A549 (cell line): ENCODE measurements at regions not wholly inside any gene's neighbourhood (a gene's known extent, or its start where the extent isn't known, plus 50 kb on each side); places are given as distances from the start of the nearest gene placed in this dataset.

Experiments
- ATAC-seq, 2 experiments: fragments of 200-7000 bp in 1 of 2; fragments of >200 bp in 1 of 2; cut with Nextera tagmentation in 1 of 2; cut with Tn5 transposase in 1 of 2; 3 replicates each; pipeline versions ENCODE4 v1.8.0 to v1.9.1; 2018 to 2020; ENCODE audit warnings: mild to moderate bottlenecking in 1 of 2, moderate library complexity in 1 of 2
- CTCF ChIA-PET: fragments of 300-600 bp; sonication (Branson Sonifier 250); formaldehyde crosslinking; extraction: SDS; loops from one replicate; lab custom pipeline; 2021; ENCODE audit warnings: antibody characterized with exemption, inconsistent platforms; lab: Yijun Ruan, JAX
- POLR2A ChIA-PET: fragments of 350-600 bp; formaldehyde crosslinking; extraction: SDS; loops from one replicate; lab custom pipeline; 2021; ENCODE audit warnings: antibody characterized with exemption, inconsistent platforms; lab: Yijun Ruan, JAX
- DNase-seq, 2 experiments: peaks; one replicate each; pipeline versions ENCODE4 v3.0.0 to v3.0.0-alpha.2; 2011 to 2016; ENCODE audit warnings: low read depth in 1 of 2, low spot score in 1 of 2
- FAIRE-seq: peaks from 2 replicates; lab custom pipeline; 2011; peaks lifted over from hg19 to GRCh38; lab: Jason Lieb, UNC
- H3K27ac ChIP-seq, 2 experiments: fragments of >200 bp; sonication (Bioruptor Twin); formaldehyde crosslinking; 3 replicates each; pipeline ENCODE4 v1.5.1; 2016 to 2017
- H3K4me1 ChIP-seq: fragments of >200 bp; sonication (Bioruptor Twin); formaldehyde crosslinking; 3 replicates; pipeline ENCODE4 v1.6.1; 2016
- H3K4me2 ChIP-seq: fragments of >200 bp; sonication (Bioruptor Twin); formaldehyde crosslinking; 3 replicates; pipeline ENCODE4 v1.6.1; 2016
- H3K4me3 ChIP-seq: fragments of >200 bp; sonication (Bioruptor Twin); formaldehyde crosslinking; 3 replicates; pipeline ENCODE4 v1.5.1; 2016
- H3K9me3 ChIP-seq: fragments of >200 bp; sonication (Bioruptor Twin); formaldehyde crosslinking; 3 replicates; pipeline ENCODE4 v1.6.1; 2016
- BHLHE40 ChIP-seq: IDR thresholded peaks from 2 replicates; pipeline ENCODE4 v1.6.1; 2012; ENCODE audit warnings: low read depth, low read length, inconsistent platforms
- CBX8 ChIP-seq: fragments of 200-600 bp; sonication (generic); IDR thresholded peaks from 2 replicates; pipeline ENCODE4 v1.6.1; 2016
- CEBPB ChIP-seq, 2 experiments: fragments of >200 bp in 1 of 2; sonication (Bioruptor Twin) in 1 of 2; formaldehyde crosslinking in 1 of 2; IDR thresholded peaks; 2 replicates each; pipeline ENCODE4 v1.6.1; 2012 to 2016
- CHD4 ChIP-seq: fragments of 200-600 bp; sonication (generic); IDR thresholded peaks from 2 replicates; pipeline ENCODE4 v1.6.1; 2016; ENCODE audit warnings: antibody characterized with exemption, mild to moderate bottlenecking, borderline replicate concordance
- CTCF ChIP-seq: fragments of >200 bp; sonication (Bioruptor Twin); formaldehyde crosslinking; IDR thresholded peaks from 3 replicates; pipeline ENCODE4 v1.5.1; 2016
- E2F6 ChIP-seq: IDR thresholded peaks from 2 replicates; pipeline ENCODE4 v1.6.1; 2012; ENCODE audit warnings: low read depth, borderline replicate concordance
- EHF ChIP-seq: fragments of 250-450 bp; sonication (Bioruptor Pico); IDR thresholded peaks from 2 replicates; pipeline ENCODE4 v1.5.0; 2020; ENCODE audit warnings: mild to moderate bottlenecking
- EHMT2 ChIP-seq: fragments of 200-600 bp; sonication (generic); IDR thresholded peaks from 2 replicates; pipeline ENCODE4 v1.6.1; 2016; ENCODE audit warnings: antibody characterized with exemption, low read depth, mild to moderate bottlenecking, moderate library complexity
- FOSB ChIP-seq: fragments of 250-450 bp; sonication (Bioruptor Pico); IDR thresholded peaks from 2 replicates; pipeline ENCODE4 v1.5.0; 2020; ENCODE audit warnings: mild to moderate bottlenecking, moderate library complexity
- FOXS1 ChIP-seq: fragments of 250-450 bp; sonication (Bioruptor Pico); IDR thresholded peaks from 2 replicates; pipeline ENCODE4 v1.5.0; 2020; ENCODE audit warnings: mild to moderate bottlenecking, moderate library complexity
- HEYL ChIP-seq: fragments of 250-450 bp; sonication (Bioruptor Pico); IDR thresholded peaks from 2 replicates; pipeline ENCODE4 v1.8.0; 2021; ENCODE audit warnings: mild to moderate bottlenecking, moderate library complexity
- HOXA7 ChIP-seq: fragments of 250-450 bp; sonication (Bioruptor Pico); IDR thresholded peaks from 2 replicates; pipeline ENCODE4 v1.5.0; 2020; ENCODE audit warnings: mild to moderate bottlenecking, moderate library complexity
- HOXB13 ChIP-seq: fragments of 250-450 bp; sonication (Bioruptor Pico); IDR thresholded peaks from 2 replicates; pipeline ENCODE4 v1.5.0; 2020; ENCODE audit warnings: low read depth, mild to moderate bottlenecking, moderate library complexity
- JUN ChIP-seq, 2 experiments: fragments of >200 bp; sonication (Bioruptor Twin); formaldehyde crosslinking; IDR thresholded peaks; 2 replicates in 1 of 2; 3 replicates in 1 of 2; pipeline ENCODE4 v1.6.1; 2016 to 2017
- JUNB ChIP-seq: fragments of >200 bp; sonication (Bioruptor Twin); formaldehyde crosslinking; IDR thresholded peaks from 2 replicates; pipeline ENCODE4 v1.6.1; 2016
- NPAS2 ChIP-seq: fragments of 250-450 bp; sonication (Bioruptor Pico); IDR thresholded peaks from 2 replicates; pipeline ENCODE4 v1.8.0; 2022; ENCODE audit warnings: mild to moderate bottlenecking, moderate library complexity, borderline replicate concordance
- NR3C1 ChIP-seq: fragments of >200 bp; sonication (Bioruptor Twin); formaldehyde crosslinking; IDR thresholded peaks from 3 replicates; pipeline ENCODE4 v1.6.1; 2017
- RCOR1 ChIP-seq: fragments of 150-350 bp; IDR thresholded peaks from 2 replicates; pipeline ENCODE4 v1.6.1; 2014; ENCODE audit warnings: antibody characterized with exemption, low read length, low read depth
- RNF2 ChIP-seq: fragments of 200-600 bp; sonication (generic); IDR thresholded peaks from 2 replicates; pipeline ENCODE4 v1.6.1; 2016; ENCODE audit warnings: low read depth, mild to moderate bottlenecking, antibody characterized with exemption, moderate library complexity, borderline replicate concordance
- SMC3 ChIP-seq: fragments of >200 bp; sonication (Bioruptor Twin); formaldehyde crosslinking; IDR thresholded peaks from 3 replicates; pipeline ENCODE4 v1.6.1; 2018; ENCODE audit warnings: inconsistent platforms
- SREBF2 ChIP-seq: fragments of 450-650 bp; IDR thresholded peaks from 2 replicates; pipeline ENCODE4 v1.6.1; 2014; ENCODE audit warnings: mild to moderate bottlenecking, moderate library complexity
- ZFP36 ChIP-seq: fragments of 450-650 bp; IDR thresholded peaks from 2 replicates; pipeline ENCODE4 v1.6.1; 2014; ENCODE audit warnings: borderline replicate concordance; ENCODE audit not compliant: partially characterized antibody
- ZNF302 ChIP-seq: fragments of 250-450 bp; sonication (Bioruptor Pico); IDR thresholded peaks from 2 replicates; pipeline ENCODE4 v1.9.0; 2021; ENCODE audit warnings: inconsistent platforms, mild to moderate bottlenecking, moderate library complexity
- WGBS: methylation state at CpG from one replicate; pipeline ENCODE4 v1.1.6; 2017; ENCODE audit errors: missing lambda C conversion rate; 5-methylcytosine and 5-hydroxymethylcytosine counted together

- no peak for TF ChIP-seq SMC3
- Histone ChIP-seq H3K4me3 (no peak overlapping the region), H3K9me3 (no peaks in the 10 kb centered on the region), H3K4me2 (no peak overlapping the region), H3K4me1 (no peaks in the 10 kb centered on the region), H3K27ac (no peak overlapping the region)
- no peak for FAIRE-seq
- no peak for ATAC-seq
- POLR2A ChIA-PET = no interaction called here
- CTCF ChIA-PET = no interaction called here
- WGBS = 0% methylated on average over 1 of the region's 1 CpG
- no peak for DNase-seq
Observed at GRCh38 chr13:55219538-55219937, 1921.2 kb upstream of the PRR20A start.

GRCh38 chr13:55229906-55230569, 1910.7 kb upstream of the PRR20A start:
- H3K9me3 ChIP-seq = no peaks in the 10 kb centered on the region
- TF ChIP-seq CBX8 (no peak), RCOR1 (no peak), BHLHE40 (no peak), FOSB (CRISPR knock-in tag) (no peak), FOXS1 (CRISPR knock-in tag) (no peak), E2F6 (no peak), NR3C1 (no peak), EHF (CRISPR knock-in tag) (no peak), HOXA7 (CRISPR knock-in tag) (no peak), EHMT2 (no peak), HEYL (CRISPR knock-in tag) (no peak), RNF2 (no peak), CEBPB (IDR thresholded peaks at IDR 0.05) (no peak), ZNF302 (CRISPR knock-in tag) (no peak), CTCF (no peak), ZFP36 (no peak)
- CTCF ChIA-PET = no interaction called here
- FAIRE-seq (no peak), DNase-seq (no peak), ATAC-seq (no peak)
- H3K4me2 ChIP-seq = no peak overlapping the region
- no peaks in the 10 kb centered on the region for H3K4me1 ChIP-seq
- POLR2A ChIA-PET = no interaction called here
- H3K27ac ChIP-seq = no peak overlapping the region
- WGBS = 28% methylated on average over 4 of the region's 4 CpGs
- no peak overlapping the region for H3K4me3 ChIP-seq

- Histone ChIP-seq H3K4me2 (no peak overlapping the region), H3K9me3 (no peaks in the 10 kb centered on the region), H3K4me1 (no peaks in the 10 kb centered on the region), H3K4me3 (no peak overlapping the region)
- FAIRE-seq (no peak), ATAC-seq (no peak), DNase-seq (no peak)
- WGBS = 15% methylated on average over 3 of the region's 3 CpGs
- ChIA-PET CTCF (no interaction called here), POLR2A (no interaction called here)
- no peak for TF ChIP-seq JUN (IDR thresholded peaks at IDR 0.05)
- no peak for TF ChIP-seq FOSB (CRISPR knock-in tag)
- TF ChIP-seq HOXB13 (CRISPR knock-in tag) = no peak
- TF ChIP-seq SREBF2 = no peak
- TF ChIP-seq CEBPB (IDR thresholded peaks at IDR 0.05) = no peak
- TF ChIP-seq ZNF302 (CRISPR knock-in tag) = no peak
- TF ChIP-seq JUNB = no peak
- TF ChIP-seq EHF (CRISPR knock-in tag) = no peak
- no peak for TF ChIP-seq CHD4
- TF ChIP-seq BHLHE40 = no peak
- no peak for TF ChIP-seq NPAS2 (CRISPR knock-in tag)
- TF ChIP-seq, all 56 proteins: peak for 0
- H3K27ac ChIP-seq = no peak overlapping the region
Observed at GRCh38 chr13:55230570-55230908, 1910.2 kb upstream of the PRR20A start.
